ENCODE measurements at regions not wholly inside any gene's neighbourhood (a gene's known extent, or its start where the extent isn't known, plus 50 kb on each side); places are given as distances from the start of the nearest gene placed in this dataset.

GRCh38 chr6:28807682-28808280 lies 116.0 kb downstream of the TRIM27 start:
- no peaks in the 10 kb centered on the region for H3K36me3 ChIP-seq
- intact Hi-C loops (cut with DNase I): no loop called here
- H3K4me3 ChIP-seq: no peak overlapping the region
- peaks cover 5 to 32% of the 10 kb centered on the region in 2 donors for H3K27me3 ChIP-seq
- H3K4me1 ChIP-seq: no peaks in the 10 kb centered on the region
- no peaks in the 10 kb centered on the region for H3K9me3 ChIP-seq
- WGBS (ENCODE audit: insufficient coverage, low coverage, low lambda C conversion rate, missing lambda C conversion rate): 7% methylated on average over 12 of the region's 12 CpGs
- ATAC-seq: peak in 2 of 4 donors; percentile 9 to 23
- DNase-seq: no peak
- no peak overlapping the region for H3K27ac ChIP-seq
- TF ChIP-seq POLR2A (IDR thresholded peaks at IDR 0.05) (no peak), CTCF (IDR thresholded peaks at IDR 0.05) (no peak)

GRCh38 chr6:28808383-28808782 lies 115.4 kb downstream of the TRIM27 start:
- intact Hi-C loops (cut with DNase I): no loop called here
- DNase-seq (no peak), ATAC-seq (no peak)
- no peak overlapping the region for H3K4me3 ChIP-seq
- H3K27ac ChIP-seq: no peak overlapping the region
- no peaks in the 10 kb centered on the region for H3K4me1 ChIP-seq
- no peaks in the 10 kb centered on the region for H3K36me3 ChIP-seq
- peaks cover 5 to 33% of the 10 kb centered on the region in 2 donors for H3K27me3 ChIP-seq
- 13% methylated on average over 13 of the region's 13 CpGs for WGBS (ENCODE audit: insufficient coverage, low coverage, low lambda C conversion rate, missing lambda C conversion rate)
- TF ChIP-seq POLR2A (IDR thresholded peaks at IDR 0.05): no peak
- no peak for TF ChIP-seq CTCF (IDR thresholded peaks at IDR 0.05)
- no peaks in the 10 kb centered on the region for H3K9me3 ChIP-seq

- 4% methylated on average over 29 of the region's 33 CpGs for WGBS (ENCODE audit: insufficient coverage, low coverage, low lambda C conversion rate, missing lambda C conversion rate)
- ATAC-seq (no peak), DNase-seq (no peak)
- no peak overlapping the region for H3K4me3 ChIP-seq
- no peaks in the 10 kb centered on the region for H3K36me3 ChIP-seq
- no peaks in the 10 kb centered on the region for H3K4me1 ChIP-seq
- TF ChIP-seq POLR2A (IDR thresholded peaks at IDR 0.05) (no peak), CTCF (IDR thresholded peaks at IDR 0.05) (no peak)
- intact Hi-C loops (cut with DNase I): no loop called here
- H3K9me3 ChIP-seq: no peaks in the 10 kb centered on the region
- H3K27ac ChIP-seq: no peak overlapping the region
- H3K27me3 ChIP-seq: peaks cover 5 to 51% of the 10 kb centered on the region in 2 donors
Observed at GRCh38 chr6:28809947-28810658, 113.7 kb downstream of the TRIM27 start.

GRCh38 chr6:28810659-28811053 lies 113.1 kb downstream of the TRIM27 start:
- DNase-seq: no peak

More at GRCh38 chr6:28810659-28811053, 113.1 kb downstream of the TRIM27 start:
- TF ChIP-seq POLR2A (IDR thresholded peaks at IDR 0.05) (no peak), CTCF (IDR thresholded peaks at IDR 0.05) (no peak)
- H3K27ac ChIP-seq: no peak overlapping the region
- H3K27me3 ChIP-seq: peaks cover 5 to 56% of the 10 kb centered on the region in 2 donors
- no peaks in the 10 kb centered on the region for H3K4me1 ChIP-seq
- no peaks in the 10 kb centered on the region for H3K9me3 ChIP-seq
- 5% methylated on average over 14 of the region's 14 CpGs for WGBS (ENCODE audit: insufficient coverage, low coverage, low lambda C conversion rate, missing lambda C conversion rate)
- no peaks in the 10 kb centered on the region for H3K36me3 ChIP-seq
- intact Hi-C loops (cut with DNase I): no loop called here
- ATAC-seq: no peak
- H3K4me3 ChIP-seq: no peak overlapping the region

All from right lobe of liver (tissue), 6 donors.